ENCODE measurements at regions not wholly inside any gene's neighbourhood (a gene's known extent, or its start where the extent isn't known, plus 50 kb on each side); places are given as distances from the start of the nearest gene placed in this dataset.
"Not testable (repeated sequence)": the region's sequence is repeated elsewhere in the genome, so short reads cannot be mapped to it uniquely, and the experiment has no call there.

DNA sequence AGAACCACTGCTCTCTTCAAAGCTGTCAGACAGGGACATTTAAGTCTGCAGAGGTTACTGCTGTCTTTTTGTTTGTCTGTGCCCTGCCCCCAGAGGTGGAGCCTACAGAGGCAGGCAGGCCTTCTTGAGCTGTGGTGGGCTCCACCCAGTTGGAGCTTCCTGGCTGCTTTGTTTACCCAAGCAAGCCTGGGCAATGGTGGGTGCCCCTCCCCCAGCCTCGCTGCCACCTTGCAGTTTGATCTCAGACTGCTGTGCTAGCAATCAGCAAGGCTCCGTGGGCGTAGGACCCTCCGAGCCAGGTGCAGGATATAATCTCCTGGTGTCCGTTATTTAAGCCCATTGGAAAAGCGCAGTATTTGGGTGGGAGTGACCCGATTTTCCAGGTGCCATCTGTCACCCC is 179.5 kb upstream of the PROX1 start:
- ATAC-seq: not testable (repeated sequence)

DNA sequence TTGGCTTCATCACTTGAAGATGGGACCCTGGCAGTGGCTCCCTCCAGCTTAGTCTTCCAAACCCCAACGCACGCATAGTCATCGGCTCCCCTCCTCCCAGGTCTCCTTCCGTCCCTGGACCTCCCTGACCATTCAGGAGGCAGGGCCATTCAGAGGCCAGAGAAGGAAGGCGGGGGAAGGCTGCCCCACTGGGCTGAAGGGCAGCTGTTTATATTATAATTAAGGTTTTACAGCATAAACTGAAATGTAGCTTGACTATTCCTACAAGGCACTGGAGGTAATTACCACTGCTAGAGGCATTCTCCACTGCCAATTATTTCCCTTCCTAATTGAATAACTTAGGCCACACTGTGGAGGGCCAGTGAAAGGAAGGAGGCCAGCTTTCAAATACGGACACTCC is 170.6 kb upstream of the PROX1 start:
- no peak for ATAC-seq

- ATAC-seq: no peak
These were observed 167.2 kb upstream of the PROX1 start for GRCh38 chr1:213820362-213821149.

DNA sequence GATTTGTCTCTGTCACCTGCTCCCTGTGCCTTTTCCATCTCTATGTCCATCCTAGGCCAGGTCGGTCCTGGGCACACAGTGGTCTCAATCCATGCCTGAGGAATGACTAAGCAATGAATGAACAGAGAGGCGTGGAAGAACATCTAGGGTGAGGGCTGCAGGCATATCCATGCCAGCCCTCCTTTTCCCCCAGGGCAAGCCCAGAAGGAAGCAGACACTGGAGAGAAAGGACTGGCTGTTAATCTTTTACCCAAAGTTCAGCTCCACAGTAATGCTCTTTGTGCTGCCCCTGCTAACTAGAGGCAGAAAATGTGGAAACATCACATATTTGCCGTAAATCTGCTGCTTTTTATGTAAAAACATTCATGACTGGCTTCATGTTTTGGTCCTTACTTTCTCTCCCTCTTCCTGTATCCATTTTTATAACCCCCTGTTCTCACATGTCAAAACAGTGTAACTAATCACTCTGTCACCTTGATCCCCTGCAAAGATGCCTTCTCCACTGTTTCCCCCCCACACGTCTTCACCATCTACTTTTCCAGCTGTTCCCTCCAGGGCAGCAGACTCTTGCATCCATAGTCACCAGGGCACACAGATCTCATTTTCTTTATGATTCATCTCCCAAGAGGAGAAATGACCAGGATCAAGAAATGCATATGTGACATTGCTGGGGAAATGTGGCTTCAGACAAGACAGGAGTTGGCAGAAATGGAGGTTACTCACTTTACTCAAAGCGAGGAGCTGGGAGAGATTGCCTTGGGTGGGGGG is 166.4 kb upstream of the PROX1 start:
- no peak for ATAC-seq

DNA sequence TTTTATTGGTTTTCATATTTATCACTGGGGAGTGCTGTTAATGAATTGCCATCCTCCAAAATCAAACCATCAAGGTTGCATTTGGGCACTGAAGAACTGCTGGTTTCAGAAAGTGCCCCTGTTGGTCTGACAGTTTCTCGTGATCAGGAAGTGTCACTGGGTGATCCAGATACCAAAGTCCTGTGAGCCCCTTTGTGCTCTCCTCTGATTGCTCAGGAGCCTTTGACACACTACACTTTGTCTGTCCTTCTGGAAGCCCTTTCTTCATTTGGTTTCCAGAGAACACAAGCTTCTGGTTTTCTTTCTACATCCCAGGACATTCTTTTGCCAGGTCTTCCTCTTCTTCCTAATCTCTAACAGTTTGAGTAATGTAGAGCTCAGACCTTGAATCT is 165.8 kb upstream of the PROX1 start:
- no peak for ATAC-seq

DNA sequence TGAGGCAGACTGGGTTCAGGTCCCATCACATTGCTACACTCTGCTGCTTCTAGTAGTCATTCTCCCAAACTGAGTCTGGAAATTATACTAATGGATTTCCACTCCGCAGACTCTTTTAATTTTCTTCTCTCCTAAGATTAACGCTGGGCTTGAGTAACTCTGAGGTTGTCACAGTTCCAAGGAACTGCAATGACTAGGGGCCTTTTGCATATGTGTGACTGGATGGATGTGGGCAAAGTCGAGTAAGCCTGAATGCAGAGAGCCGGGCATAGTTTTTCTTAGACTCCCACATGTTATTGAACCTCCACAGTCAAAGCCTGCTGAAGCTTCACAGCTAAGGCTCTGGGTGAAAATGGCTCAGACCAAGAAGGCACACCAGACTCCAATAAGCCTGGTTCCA is 160.9 kb upstream of the PROX1 start:
- no peak for ATAC-seq

DNA sequence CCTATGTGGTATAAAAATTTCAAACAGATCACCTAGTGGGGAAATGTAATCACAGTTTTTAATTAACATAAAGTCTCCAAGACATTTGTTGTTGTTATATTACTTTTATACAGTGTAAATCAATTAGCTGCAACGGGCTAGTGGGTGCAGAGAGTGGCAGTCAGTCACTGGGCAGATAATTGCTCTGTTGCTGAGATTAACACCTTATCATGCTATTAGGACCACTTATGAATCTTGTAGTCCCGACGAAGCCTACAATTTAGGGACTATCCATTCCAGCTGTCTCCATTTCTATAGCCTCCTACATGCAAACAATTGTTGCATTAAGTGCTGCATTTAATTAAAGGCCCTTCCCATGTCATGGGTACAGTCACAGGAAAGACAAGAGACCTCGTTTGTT is 158.9 kb upstream of the PROX1 start:
- no peak for ATAC-seq

DNA sequence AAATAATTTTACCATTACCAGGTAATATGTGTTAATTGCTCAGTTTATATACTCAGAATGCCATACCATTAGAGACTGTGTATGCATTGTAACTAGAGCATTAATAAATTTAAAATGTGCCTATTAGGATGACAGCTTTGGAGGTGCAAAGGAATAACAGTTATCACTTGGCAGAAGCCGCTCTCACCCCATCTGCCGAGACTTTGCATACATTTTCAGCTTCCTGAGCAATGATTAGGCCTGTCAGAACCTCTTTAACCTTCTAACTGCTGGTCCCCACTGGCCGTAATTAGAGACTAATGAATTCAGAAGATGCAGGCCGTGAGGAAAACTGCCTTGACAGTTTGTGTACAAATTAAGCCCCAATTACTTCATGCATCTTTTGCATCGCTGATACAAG is 158.0 kb upstream of the PROX1 start:
- ATAC-seq: no peak

DNA sequence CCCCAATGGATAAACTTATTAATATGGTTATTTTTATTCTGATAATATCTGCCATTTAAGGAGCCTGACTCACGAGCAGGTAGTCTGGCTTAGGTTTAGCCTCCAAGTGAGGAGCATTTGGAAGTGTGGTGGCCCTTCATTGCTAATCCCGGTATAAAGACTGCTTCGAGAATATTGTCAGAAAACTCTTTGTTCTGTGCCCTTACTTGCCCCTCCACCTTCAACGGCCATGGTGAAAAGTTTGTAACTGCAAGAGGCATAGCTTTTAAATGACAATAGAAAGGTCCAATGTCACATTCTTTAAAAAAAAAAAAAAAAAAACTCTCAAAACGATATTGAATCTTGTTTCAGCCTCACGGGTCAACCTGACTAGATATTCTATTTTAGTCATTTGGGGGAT is 157.4 kb upstream of the PROX1 start:
- ATAC-seq: no peak

- ATAC-seq: no peak
These were observed 147.2 kb upstream of the PROX1 start for GRCh38 chr1:213840575-213840974.

DNA sequence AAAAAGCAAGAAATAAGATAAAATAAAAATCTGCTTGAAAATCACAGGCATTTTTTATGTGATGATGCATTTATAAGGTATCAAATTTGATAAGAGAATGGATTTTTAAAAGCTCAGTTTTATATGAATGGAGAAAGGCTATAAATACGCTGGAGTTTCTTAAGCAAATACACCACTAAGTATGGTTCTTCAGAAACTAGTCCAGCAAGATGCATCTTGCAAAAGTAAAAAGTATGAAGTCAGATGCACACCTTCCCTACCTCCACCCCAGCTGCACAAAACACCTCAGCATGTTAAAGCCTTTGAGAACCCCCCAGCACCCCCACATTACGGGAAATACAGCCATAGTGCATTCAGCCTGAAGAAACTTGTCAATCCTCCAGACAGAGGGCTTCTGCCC is 143.1 kb upstream of the PROX1 start:
- no peak for ATAC-seq

- ATAC-seq: no peak
These were observed 135.7 kb upstream of the PROX1 start for GRCh38 chr1:213852107-213852506.

DNA sequence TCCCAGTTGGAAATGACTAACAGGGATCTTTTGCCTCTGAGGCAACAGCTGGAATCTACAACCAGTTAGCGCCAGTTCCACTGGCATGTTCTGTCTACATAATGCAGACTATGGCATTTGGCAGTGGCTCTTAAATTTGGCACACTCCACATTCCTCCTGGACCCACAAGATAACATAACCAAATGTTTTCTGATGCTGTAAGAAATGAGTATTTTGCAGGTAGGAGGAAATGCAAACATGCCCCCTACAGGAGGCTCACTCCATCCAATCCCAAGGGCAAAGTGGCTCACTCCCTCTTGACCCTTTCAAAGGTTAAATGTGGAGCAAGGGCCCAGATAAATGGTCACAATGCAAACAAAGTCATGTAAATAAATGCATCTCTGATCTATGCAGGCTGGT is 129.2 kb upstream of the PROX1 start:
- no peak for ATAC-seq

DNA sequence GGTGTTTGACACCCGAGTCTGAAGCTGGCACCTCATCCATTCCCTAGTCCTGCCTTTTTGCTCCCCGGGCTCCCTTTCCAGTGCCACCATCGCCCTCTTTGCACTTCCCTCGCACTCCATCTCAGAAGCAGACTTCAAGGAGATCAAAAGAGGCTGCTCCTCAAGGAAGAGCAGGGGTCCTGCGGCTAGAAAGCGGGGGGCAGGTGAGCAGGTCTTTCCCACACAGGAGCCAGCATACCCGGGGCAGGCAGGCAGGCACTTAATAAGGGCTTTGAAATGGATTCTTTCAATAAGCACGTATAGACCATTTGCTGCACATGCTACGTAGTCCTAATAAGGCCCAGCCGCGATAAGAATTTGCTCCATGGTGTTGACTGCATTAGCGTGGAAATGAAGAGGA is 125.9 kb upstream of the PROX1 start:
- ATAC-seq: no peak

- ATAC-seq: no peak
These were observed 123.7 kb upstream of the PROX1 start for GRCh38 chr1:213864091-213864490.

DNA sequence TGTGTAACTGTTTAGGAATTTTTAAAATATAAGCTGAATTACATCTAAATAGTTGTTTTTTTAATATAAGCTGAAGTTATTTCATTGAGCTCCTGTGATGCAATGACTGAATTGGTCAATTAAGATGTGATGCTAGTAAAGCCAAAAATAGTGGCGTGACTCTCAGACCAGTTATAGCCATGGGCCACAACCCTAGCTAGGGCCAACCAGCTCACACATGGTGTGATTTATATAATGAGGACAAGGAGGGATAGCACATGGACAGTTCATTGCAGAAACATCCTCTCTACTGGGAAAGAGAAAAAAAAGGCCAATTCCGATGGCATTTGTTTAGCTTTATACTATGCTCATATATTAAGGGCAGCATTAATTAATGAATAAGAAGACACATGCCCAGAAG is 119.3 kb upstream of the PROX1 start:
- no peak for ATAC-seq

DNA sequence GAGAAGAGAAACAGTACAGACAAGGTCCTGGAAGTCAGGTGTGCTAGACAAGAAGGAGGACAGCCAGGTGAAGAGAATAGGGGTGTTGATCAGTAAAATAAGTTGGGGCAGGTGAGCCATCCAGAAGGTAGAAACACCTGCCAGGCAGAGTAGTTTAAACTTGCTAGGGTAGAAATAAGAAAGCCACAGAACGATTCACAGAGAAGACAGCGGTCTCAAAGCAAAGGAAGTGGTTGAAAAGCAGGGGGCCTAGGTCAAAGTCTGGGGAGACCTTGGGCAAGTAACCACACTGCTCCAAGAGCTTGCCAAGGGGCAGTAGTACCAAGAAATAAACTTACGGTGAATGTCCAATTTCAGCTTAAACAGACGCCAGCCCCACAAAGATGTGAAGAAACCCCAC is 116.6 kb upstream of the PROX1 start:
- no peak for ATAC-seq

GRCh38 chr1:213874789-213875188 is 113.0 kb upstream of the PROX1 start:
- no peak for ATAC-seq

DNA sequence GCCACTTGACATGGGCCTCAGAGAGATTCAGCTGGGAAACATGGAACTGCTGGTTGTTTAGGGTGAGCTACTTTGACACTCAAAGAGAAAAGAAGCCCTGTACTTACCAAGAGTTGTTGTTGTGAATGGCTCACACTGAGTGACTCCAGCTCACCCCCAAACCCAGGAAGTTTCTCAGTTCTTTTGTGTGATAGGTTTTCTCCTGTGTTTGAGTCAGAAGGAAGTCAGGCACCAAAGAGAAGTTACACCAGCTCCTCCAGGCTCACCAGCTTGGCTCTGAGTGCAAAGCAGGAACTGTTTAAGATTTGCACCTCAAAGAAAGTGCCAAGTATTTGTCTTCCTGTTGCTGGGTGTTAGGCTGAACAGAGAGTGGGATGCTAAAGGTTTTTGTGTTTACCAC is 111.2 kb upstream of the PROX1 start:
- ATAC-seq: peak; percentile 69

DNA sequence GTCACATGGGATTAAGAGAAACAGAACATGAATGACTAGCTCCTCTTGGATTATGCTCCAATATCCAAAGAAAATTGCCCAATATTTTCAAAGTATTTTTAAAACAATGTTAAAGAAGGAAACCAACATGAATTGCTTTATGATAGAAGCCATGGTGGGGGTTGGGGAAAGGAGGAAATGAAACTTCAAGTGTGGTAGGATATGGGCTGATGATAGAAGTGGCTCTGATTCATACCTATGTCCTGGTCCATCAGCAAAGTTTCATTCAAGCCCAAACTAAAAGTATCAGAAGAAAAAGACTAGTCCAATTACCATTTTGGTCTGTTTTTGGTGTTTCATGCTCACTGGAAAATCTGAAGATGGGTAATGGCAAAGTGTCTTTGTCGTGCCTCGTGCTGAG is 104.2 kb upstream of the PROX1 start:
- no peak for ATAC-seq

DNA sequence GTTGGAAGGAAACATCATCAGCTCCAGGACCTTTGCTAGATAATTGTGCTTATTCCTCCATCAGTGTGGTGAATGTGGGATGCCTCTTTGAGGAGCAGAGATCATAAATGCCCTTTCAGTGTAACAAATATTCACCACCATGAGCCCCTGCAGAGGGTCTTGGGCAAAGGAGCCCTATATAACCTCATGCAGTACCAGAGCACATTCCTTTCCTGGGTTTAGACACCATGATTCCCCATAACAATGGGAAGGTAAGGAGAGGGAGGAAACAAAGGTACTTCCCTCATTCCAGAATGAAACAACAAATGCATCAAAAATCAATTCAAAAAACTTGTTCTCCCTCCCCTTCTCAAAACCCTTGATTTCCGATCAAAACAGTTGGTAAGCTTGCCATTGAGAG is 103.4 kb upstream of the PROX1 start:
- ATAC-seq: no peak

- no peak for ATAC-seq
These were observed 102.8 kb upstream of the PROX1 start for GRCh38 chr1:213884942-213885341.

- ATAC-seq: no peak
These were observed 99.9 kb upstream of the PROX1 start for GRCh38 chr1:213887842-213888241.

Data from esophagus mucosa (tissue), 1 donor.